WTC11 (cell line): ENCODE measurements at regions not wholly inside any gene's neighbourhood (a gene's known extent, or its start where the extent isn't known, plus 50 kb on each side); places are given as distances from the start of the nearest gene placed in this dataset.

Experiments used
- ATAC-seq: fragments of 200-7000 bp; cut with Tn5 transposase; 2 replicates; pipeline ENCODE4 v1.10.0; 2021; ENCODE audit warnings: mild to moderate bottlenecking, moderate library complexity
- CTCF ChIA-PET: fragments of 300-600 bp; sonication (Branson Sonifier 250); formaldehyde crosslinking; loops from one replicate; lab custom pipeline; 2021; ENCODE audit warnings: antibody characterized with exemption; lab: Charles Lee
- POLR2A ChIA-PET: fragments of 350-600 bp; sonication (Branson Sonifier 250); formaldehyde crosslinking; loops from one replicate; lab custom pipeline; 2021; ENCODE audit warnings: antibody characterized with exemption; lab: Charles Lee
- DNase-seq: peaks from one replicate; pipeline ENCODE4 v3.0.0; 2021; ENCODE audit warnings: low spot score
- H3K27ac Mint-ChIP-seq: 2 replicates; pipeline ENCODE4 v1.8.0; 2021; ENCODE audit warnings: mixed read lengths
- H3K27me3 Mint-ChIP-seq: 2 replicates; pipeline ENCODE4 v1.8.0; 2021; ENCODE audit warnings: low read depth, mild to moderate bottlenecking, moderate library complexity, mixed read lengths
- H3K36me3 Mint-ChIP-seq: 2 replicates; pipeline ENCODE4 v1.8.0; 2021; ENCODE audit warnings: mixed read lengths
- H3K4me1 Mint-ChIP-seq: 2 replicates; pipeline ENCODE4 v1.8.0; 2022; ENCODE audit warnings: mixed read lengths
- H3K4me3 Mint-ChIP-seq: 2 replicates; pipeline ENCODE4 v1.8.0; 2021; ENCODE audit warnings: mild to moderate bottlenecking, moderate library complexity, mixed read lengths
- H3K9me3 Mint-ChIP-seq: 2 replicates; pipeline ENCODE4 v1.8.0; 2021; ENCODE audit warnings: mixed read lengths
- ATF1 ChIP-seq: sonication (generic); formaldehyde crosslinking; IDR thresholded peaks from 2 replicates; pipeline ENCODE4 v1.8.1; 2023; ENCODE audit warnings: mild to moderate bottlenecking, moderate library complexity, missing genetic modification reagents
- CREM ChIP-seq: sonication (generic); formaldehyde crosslinking; IDR thresholded peaks from 2 replicates; pipeline ENCODE4 v1.8.1; 2022; ENCODE audit warnings: mild to moderate bottlenecking, missing genetic modification reagents, moderate library complexity
- E2F5 ChIP-seq: sonication (generic); formaldehyde crosslinking; IDR thresholded peaks from 2 replicates; pipeline ENCODE4 v1.8.1; 2022; ENCODE audit warnings: mild to moderate bottlenecking, moderate library complexity, missing genetic modification reagents
- JUN ChIP-seq: sonication (generic); formaldehyde crosslinking; IDR thresholded peaks from 2 replicates; pipeline ENCODE4 v1.8.0; 2023; ENCODE audit warnings: mild to moderate bottlenecking, missing genetic modification reagents
- PRRX2 ChIP-seq: fragments of 250-450 bp; sonication (Bioruptor Pico); IDR thresholded peaks from 2 replicates; pipeline ENCODE4 v1.8.0; 2021; ENCODE audit warnings: mild to moderate bottlenecking
- SP1 ChIP-seq: sonication (generic); formaldehyde crosslinking; conservative IDR thresholded peaks from 2 replicates; pipeline ENCODE4 v1.8.1; 2022; ENCODE audit warnings: missing genetic modification reagents
- STAT6 ChIP-seq: sonication (generic); formaldehyde crosslinking; conservative IDR thresholded peaks from 2 replicates; pipeline ENCODE4 v1.8.1; 2023; ENCODE audit warnings: mild to moderate bottlenecking, low read depth, missing genetic modification reagents, moderate library complexity
- TEAD1 ChIP-seq: sonication (generic); formaldehyde crosslinking; IDR thresholded peaks from 2 replicates; pipeline ENCODE4 v1.8.0; 2022; ENCODE audit warnings: mild to moderate bottlenecking, missing genetic modification reagents
- TEAD4 ChIP-seq: sonication (generic); formaldehyde crosslinking; IDR thresholded peaks from 2 replicates; pipeline ENCODE4 v1.8.0; 2022; ENCODE audit warnings: mild to moderate bottlenecking, missing genetic modification reagents
- USF2 ChIP-seq: sonication (generic); formaldehyde crosslinking; IDR thresholded peaks from 2 replicates; pipeline ENCODE4 v1.8.1; 2023; ENCODE audit warnings: mild to moderate bottlenecking, missing genetic modification reagents, moderate library complexity
- ZNF138 ChIP-seq: sonication (generic); formaldehyde crosslinking; conservative IDR thresholded peaks from 2 replicates; pipeline ENCODE4 v1.8.1; 2022; ENCODE audit warnings: mild to moderate bottlenecking, moderate library complexity, missing genetic modification reagents
- ZNF396 ChIP-seq: fragments of 250-450 bp; sonication (Bioruptor Pico); IDR thresholded peaks from 2 replicates; pipeline ENCODE4 v1.8.0; 2021; ENCODE audit warnings: mild to moderate bottlenecking, moderate library complexity, borderline replicate concordance
- ZNF416 ChIP-seq: fragments of 250-450 bp; sonication (Bioruptor Pico); IDR thresholded peaks from 2 replicates; pipeline ENCODE4 v1.9.0; 2021; ENCODE audit warnings: mild to moderate bottlenecking, inconsistent platforms
- TF ChIP-seq, protein P1 (sequence below): sonication (generic); formaldehyde crosslinking; IDR thresholded peaks from 2 replicates; pipeline ENCODE4 v1.8.1; 2023; ENCODE audit warnings: mild to moderate bottlenecking, missing genetic modification reagents
- TF ChIP-seq, protein P2 (sequence below): sonication (generic); formaldehyde crosslinking; IDR thresholded peaks from 2 replicates; pipeline ENCODE4 v1.8.1; 2023; ENCODE audit warnings: mild to moderate bottlenecking, moderate library complexity, missing genetic modification reagents
- TF ChIP-seq, protein P3 (sequence below): sonication (generic); formaldehyde crosslinking; IDR thresholded peaks from 2 replicates; pipeline ENCODE4 v1.8.1; 2023; ENCODE audit warnings: mild to moderate bottlenecking, missing genetic modification reagents, borderline replicate concordance
- TF ChIP-seq, protein P4 (sequence below): fragments of 200-600 bp; IDR thresholded peaks from 2 replicates; pipeline ENCODE4 v1.8.0; 2022; ENCODE audit warnings: antibody characterized with exemption

- ATAC-seq: no peak
- Mint-ChIP-seq H3K36me3 (peaks cover 78% of the 10 kb centered on the region), H3K4me1 (no peaks in the 10 kb centered on the region), H3K4me3 (no peak overlapping the region), H3K9me3 (peaks cover 82% of the 10 kb centered on the region), H3K27ac (no peak overlapping the region), H3K27me3 (peaks cover 5% of the 10 kb centered on the region)
- no peak for DNase-seq
- POLR2A ChIA-PET: no interaction called here
- TF ChIP-seq STAT6 (CRISPR knock-in tag) (no peak), PRRX2 (CRISPR knock-in tag) (no peak), SP1 (no peak), USF2 (CRISPR knock-in tag) (no peak), CREM (CRISPR knock-in tag) (no peak), TEAD4 (CRISPR knock-in tag) (no peak), ZNF138 (CRISPR knock-in tag) (no peak), JUN (CRISPR knock-in tag) (no peak), ZNF416 (CRISPR knock-in tag) (no peak), E2F5 (CRISPR knock-in tag) (no peak), ATF1 (no peak)
- TF ChIP-seq, protein P1, sequence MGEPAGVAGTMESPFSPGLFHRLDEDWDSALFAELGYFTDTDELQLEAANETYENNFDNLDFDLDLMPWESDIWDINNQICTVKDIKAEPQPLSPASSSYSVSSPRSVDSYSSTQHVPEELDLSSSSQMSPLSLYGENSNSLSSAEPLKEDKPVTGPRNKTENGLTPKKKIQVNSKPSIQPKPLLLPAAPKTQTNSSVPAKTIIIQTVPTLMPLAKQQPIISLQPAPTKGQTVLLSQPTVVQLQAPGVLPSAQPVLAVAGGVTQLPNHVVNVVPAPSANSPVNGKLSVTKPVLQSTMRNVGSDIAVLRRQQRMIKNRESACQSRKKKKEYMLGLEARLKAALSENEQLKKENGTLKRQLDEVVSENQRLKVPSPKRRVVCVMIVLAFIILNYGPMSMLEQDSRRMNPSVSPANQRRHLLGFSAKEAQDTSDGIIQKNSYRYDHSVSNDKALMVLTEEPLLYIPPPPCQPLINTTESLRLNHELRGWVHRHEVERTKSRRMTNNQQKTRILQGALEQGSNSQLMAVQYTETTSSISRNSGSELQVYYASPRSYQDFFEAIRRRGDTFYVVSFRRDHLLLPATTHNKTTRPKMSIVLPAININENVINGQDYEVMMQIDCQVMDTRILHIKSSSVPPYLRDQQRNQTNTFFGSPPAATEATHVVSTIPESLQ (CRISPR knock-in tag): no peak
- TF ChIP-seq, protein P2, sequence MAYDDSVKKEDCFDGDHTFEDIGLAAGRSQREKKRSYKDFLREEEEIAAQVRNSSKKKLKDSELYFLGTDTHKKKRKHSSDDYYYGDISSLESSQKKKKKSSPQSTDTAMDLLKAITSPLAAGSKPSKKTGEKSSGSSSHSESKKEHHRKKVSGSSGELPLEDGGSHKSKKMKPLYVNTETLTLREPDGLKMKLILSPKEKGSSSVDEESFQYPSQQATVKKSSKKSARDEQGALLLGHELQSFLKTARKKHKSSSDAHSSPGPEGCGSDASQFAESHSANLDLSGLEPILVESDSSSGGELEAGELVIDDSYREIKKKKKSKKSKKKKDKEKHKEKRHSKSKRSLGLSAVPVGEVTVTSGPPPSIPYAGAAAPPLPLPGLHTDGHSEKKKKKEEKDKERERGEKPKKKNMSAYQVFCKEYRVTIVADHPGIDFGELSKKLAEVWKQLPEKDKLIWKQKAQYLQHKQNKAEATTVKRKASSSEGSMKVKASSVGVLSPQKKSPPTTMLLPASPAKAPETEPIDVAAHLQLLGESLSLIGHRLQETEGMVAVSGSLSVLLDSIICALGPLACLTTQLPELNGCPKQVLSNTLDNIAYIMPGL: no peak
- TF ChIP-seq, protein P3, sequence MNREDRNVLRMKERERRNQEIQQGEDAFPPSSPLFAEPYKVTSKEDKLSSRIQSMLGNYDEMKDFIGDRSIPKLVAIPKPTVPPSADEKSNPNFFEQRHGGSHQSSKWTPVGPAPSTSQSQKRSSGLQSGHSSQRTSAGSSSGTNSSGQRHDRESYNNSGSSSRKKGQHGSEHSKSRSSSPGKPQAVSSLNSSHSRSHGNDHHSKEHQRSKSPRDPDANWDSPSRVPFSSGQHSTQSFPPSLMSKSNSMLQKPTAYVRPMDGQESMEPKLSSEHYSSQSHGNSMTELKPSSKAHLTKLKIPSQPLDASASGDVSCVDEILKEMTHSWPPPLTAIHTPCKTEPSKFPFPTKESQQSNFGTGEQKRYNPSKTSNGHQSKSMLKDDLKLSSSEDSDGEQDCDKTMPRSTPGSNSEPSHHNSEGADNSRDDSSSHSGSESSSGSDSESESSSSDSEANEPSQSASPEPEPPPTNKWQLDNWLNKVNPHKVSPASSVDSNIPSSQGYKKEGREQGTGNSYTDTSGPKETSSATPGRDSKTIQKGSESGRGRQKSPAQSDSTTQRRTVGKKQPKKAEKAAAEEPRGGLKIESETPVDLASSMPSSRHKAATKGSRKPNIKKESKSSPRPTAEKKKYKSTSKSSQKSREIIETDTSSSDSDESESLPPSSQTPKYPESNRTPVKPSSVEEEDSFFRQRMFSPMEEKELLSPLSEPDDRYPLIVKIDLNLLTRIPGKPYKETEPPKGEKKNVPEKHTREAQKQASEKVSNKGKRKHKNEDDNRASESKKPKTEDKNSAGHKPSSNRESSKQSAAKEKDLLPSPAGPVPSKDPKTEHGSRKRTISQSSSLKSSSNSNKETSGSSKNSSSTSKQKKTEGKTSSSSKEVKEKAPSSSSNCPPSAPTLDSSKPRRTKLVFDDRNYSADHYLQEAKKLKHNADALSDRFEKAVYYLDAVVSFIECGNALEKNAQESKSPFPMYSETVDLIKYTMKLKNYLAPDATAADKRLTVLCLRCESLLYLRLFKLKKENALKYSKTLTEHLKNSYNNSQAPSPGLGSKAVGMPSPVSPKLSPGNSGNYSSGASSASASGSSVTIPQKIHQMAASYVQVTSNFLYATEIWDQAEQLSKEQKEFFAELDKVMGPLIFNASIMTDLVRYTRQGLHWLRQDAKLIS (CRISPR knock-in tag): no peak
- CTCF ChIA-PET: no interaction called here
Observed at GRCh38 chr1:4511374-4511773, 143.0 kb upstream of the AJAP1 start.

DNA sequence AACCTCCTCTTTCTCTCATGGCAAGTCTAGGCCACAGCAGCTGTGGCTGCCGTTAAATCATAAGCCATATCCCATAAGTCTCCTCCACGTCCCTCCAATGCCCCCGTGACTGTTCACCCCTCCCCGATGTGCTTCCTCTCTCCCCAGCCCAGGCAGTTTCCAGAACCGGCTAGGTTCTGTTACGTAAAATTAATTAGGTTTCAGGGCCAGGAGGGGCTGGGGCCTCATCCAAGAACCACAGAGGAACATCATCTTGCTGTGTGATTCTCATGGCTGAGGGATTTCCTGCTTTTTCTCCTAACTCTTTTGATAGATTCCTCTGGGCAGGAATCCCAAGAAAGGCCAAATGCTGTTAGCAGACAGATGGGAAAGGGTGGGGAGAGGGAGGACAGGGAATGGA lies 141.8 kb upstream of the AJAP1 start:
- DNase-seq (no peak), ATAC-seq (no peak)
- peaks cover 72% of the 10 kb centered on the region for H3K36me3 Mint-ChIP-seq
- no peaks in the 10 kb centered on the region for H3K4me1 Mint-ChIP-seq
- H3K27me3 Mint-ChIP-seq: no peaks in the 10 kb centered on the region; the same call in none of the 2 replicates
- peaks cover 77% of the 10 kb centered on the region for H3K9me3 Mint-ChIP-seq
- H3K4me3 Mint-ChIP-seq: no peak overlapping the region
- CTCF ChIA-PET: no interaction called here
- no peak overlapping the region for H3K27ac Mint-ChIP-seq
- POLR2A ChIA-PET: no interaction called here
- TF ChIP-seq TEAD1 (CRISPR knock-in tag): no peak
- TF ChIP-seq ZNF396 (CRISPR knock-in tag): no peak
- TF ChIP-seq E2F5 (CRISPR knock-in tag): no peak
- TF ChIP-seq STAT6 (CRISPR knock-in tag): no peak
- no peak for TF ChIP-seq ZNF416 (CRISPR knock-in tag)
- TF ChIP-seq, protein P4, sequence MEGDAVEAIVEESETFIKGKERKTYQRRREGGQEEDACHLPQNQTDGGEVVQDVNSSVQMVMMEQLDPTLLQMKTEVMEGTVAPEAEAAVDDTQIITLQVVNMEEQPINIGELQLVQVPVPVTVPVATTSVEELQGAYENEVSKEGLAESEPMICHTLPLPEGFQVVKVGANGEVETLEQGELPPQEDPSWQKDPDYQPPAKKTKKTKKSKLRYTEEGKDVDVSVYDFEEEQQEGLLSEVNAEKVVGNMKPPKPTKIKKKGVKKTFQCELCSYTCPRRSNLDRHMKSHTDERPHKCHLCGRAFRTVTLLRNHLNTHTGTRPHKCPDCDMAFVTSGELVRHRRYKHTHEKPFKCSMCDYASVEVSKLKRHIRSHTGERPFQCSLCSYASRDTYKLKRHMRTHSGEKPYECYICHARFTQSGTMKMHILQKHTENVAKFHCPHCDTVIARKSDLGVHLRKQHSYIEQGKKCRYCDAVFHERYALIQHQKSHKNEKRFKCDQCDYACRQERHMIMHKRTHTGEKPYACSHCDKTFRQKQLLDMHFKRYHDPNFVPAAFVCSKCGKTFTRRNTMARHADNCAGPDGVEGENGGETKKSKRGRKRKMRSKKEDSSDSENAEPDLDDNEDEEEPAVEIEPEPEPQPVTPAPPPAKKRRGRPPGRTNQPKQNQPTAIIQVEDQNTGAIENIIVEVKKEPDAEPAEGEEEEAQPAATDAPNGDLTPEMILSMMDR: no peak
